GM19025 (cell line): ENCODE measurements at regions not wholly inside any gene's neighbourhood (a gene's known extent, or its start where the extent isn't known, plus 50 kb on each side); places are given as distances from the start of the nearest gene placed in this dataset.

Experiments
- ATAC-seq: cut with Tn5 transposase; IDR thresholded peaks from one replicate; pipeline ENCODE4 v1.9.1; 2021; ENCODE audit warnings: mild to moderate bottlenecking, low read depth, moderate library complexity; ENCODE audit not compliant: unreplicated experiment

DNA sequence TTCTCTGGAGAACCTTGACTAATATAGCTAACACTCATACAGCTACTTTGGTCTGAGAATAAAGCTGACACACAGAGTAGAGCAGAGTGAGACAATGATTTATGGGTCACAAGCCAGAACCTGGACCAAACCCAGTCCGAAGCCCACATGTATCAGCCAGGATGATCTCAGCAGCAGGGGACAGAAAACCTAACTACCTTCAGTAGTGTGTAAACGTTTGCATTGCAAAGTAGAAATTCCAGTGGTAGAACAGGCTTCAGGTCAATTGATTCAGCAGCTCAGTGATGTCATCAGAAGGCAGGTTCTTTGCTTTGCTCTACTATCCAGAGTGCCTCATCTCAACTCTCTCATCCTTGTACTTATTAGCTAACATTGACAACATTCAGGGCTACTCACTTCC, 62.5 kb upstream of the PALS2 start:
- no peak for ATAC-seq

DNA sequence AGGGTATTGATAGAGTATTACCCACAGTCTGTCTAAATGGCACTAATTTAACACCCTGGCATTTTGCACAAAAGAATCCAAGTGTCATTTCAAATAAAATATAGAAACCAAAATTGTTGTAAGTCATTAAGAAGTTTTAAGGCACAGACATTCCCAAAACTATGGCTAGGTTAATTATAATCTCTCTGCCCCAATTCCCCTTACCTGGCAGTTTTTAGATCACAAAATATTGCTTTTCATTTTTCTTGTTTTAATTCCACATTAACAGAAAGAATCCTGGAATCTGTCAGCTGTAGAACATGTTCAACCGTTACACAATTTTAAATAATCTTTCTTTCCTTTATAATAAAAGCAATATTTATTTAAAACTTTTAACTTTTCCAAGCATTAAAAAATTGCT, 56.1 kb upstream of the PALS2 start:
- no peak for ATAC-seq

DNA sequence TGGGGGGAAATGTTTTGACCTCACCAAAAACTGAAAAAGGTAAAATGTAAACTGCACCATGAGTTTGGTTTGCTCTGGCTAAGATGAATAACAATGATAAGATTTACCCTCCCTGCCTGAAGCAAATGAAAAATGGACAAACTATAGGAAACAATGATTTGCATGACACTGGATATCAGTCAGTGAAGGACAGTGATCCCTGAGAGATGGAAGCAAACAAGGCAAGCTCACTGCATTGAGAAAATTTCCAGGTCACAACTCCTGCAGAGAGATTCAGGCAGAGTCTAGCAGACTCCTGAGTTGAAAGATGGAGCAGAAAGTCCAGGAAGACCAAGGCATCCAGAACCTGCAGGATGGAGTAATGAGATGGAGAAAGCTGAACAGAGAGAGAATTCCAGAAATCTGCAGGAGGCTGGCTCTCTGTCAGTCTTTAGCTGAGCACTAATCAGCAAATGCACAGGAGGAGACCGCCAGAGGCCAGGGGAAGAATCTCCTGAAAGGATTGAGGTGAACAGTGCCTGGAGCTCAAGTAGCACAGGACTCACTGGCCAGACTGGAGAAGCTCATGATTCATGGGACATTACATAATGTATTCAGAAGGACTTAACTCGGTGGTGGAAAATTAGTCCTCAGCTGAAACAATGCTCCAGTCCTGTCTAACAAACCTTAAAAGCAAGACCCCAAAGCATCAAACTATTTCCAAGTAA, 51.2 kb upstream of the PALS2 start:
- ATAC-seq, result no peak
